GM12891 (cell line): ENCODE measurements at regions not wholly inside any gene's neighbourhood (a gene's known extent, or its start where the extent isn't known, plus 50 kb on each side); places are given as distances from the start of the nearest gene placed in this dataset.

Experiments
- PAX5 ChIP-seq: IDR thresholded peaks from 2 replicates; pipeline ENCODE4 v1.6.1; 2011; ENCODE audit warnings: low read length, moderate library complexity, mild to moderate bottlenecking; ENCODE audit not compliant: insufficient read depth, severe bottlenecking
- POLR2A ChIP-seq: IDR thresholded peaks from 2 replicates; pipeline ENCODE4 v1.6.1; 2011; ENCODE audit warnings: low read depth, low read length, control low read depth
- POLR2AphosphoS5 ChIP-seq: IDR thresholded peaks from 2 replicates; pipeline ENCODE4 v1.6.1; 2011; ENCODE audit warnings: low read depth, low read length, control low read depth
- POU2F2 ChIP-seq: IDR thresholded peaks from 2 replicates; pipeline ENCODE4 v1.6.1; 2011; ENCODE audit warnings: low read depth, mild to moderate bottlenecking, control low read depth, low read length, moderate library complexity
- SPI1 ChIP-seq: IDR thresholded peaks from 2 replicates; pipeline ENCODE4 v1.6.1; 2011; ENCODE audit warnings: low read depth, low read length, control low read depth
- TAF1 ChIP-seq: IDR thresholded peaks from 2 replicates; pipeline ENCODE4 v1.6.1; 2011; ENCODE audit warnings: low read depth, low read length, control low read depth

DNA sequence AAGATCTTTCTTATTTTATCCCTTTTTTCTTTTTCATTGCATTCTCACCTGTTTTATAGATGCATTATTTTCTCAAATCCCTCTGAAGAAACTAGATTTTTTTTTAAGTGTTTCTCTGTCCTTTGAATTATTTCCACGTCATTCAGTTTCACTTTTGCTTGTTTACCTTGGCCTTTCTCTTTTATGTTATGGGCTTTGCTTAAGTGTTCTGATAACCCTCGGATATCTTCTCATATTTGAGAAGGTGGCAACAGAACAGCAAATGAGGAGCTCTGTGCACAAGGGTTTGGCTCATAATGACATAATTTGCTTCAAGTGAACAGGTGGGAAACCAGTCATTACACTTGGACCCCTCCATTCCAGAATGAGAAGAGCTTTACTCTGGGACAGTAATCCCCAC is 111.9 kb downstream of the C1D start:
- no peak for TF ChIP-seq POLR2A
- no peak for TF ChIP-seq POU2F2
- no peak for TF ChIP-seq POLR2AphosphoS5
- TF ChIP-seq PAX5: no peak
- TF ChIP-seq SPI1: no peak
- TF ChIP-seq TAF1: no peak
